ENCODE measurements at regions not wholly inside any gene's neighbourhood (a gene's known extent, or its start where the extent isn't known, plus 50 kb on each side); places are given as distances from the start of the nearest gene placed in this dataset.

DNA sequence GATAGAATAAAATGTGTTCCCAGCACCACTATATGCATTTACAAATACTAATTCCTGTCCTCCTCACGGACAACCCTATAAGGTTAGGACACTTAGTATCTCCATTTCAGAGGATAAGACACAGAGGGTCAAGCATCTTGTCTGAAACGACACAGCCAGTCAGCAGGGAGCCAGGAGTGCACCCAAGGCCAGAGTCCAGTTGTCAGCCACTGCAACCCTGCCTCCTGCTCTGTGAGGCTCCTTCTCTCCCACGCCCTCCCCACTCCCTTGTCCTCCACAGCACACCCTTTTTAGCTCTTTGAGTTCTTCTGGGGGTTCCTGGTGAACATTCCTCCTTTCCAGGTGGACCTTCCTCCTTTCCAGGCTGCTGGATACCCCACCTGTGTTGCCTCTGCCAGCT is 119.0 kb upstream of the TNR start:
- no peak for TF ChIP-seq NFYB (IDR thresholded peaks at IDR 0.05; ENCODE audit: insufficient read depth, low read depth, low read length)
- TF ChIP-seq, protein P1, sequence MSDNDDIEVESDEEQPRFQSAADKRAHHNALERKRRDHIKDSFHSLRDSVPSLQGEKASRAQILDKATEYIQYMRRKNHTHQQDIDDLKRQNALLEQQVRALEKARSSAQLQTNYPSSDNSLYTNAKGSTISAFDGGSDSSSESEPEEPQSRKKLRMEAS (IDR thresholded peaks at IDR 0.05; ENCODE audit: low read depth, low read length), result no peak
- no peak for TF ChIP-seq RAD21 (IDR thresholded peaks at IDR 0.05; ENCODE audit: insufficient read depth, low read depth, low read length)
- TF ChIP-seq, protein P2, sequence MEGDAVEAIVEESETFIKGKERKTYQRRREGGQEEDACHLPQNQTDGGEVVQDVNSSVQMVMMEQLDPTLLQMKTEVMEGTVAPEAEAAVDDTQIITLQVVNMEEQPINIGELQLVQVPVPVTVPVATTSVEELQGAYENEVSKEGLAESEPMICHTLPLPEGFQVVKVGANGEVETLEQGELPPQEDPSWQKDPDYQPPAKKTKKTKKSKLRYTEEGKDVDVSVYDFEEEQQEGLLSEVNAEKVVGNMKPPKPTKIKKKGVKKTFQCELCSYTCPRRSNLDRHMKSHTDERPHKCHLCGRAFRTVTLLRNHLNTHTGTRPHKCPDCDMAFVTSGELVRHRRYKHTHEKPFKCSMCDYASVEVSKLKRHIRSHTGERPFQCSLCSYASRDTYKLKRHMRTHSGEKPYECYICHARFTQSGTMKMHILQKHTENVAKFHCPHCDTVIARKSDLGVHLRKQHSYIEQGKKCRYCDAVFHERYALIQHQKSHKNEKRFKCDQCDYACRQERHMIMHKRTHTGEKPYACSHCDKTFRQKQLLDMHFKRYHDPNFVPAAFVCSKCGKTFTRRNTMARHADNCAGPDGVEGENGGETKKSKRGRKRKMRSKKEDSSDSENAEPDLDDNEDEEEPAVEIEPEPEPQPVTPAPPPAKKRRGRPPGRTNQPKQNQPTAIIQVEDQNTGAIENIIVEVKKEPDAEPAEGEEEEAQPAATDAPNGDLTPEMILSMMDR (IDR thresholded peaks at IDR 0.05 in 2 of 3, conservative IDR thresholded peaks at IDR 0.05 in 1 of 3; ENCODE audit: control insufficient read depth in 2 of 3, extremely low read depth in 1 of 3, insufficient read depth in 1 of 3, low read depth in 3 of 3, low read length in 3 of 3), result no peak
- TF ChIP-seq NR2C2 (IDR thresholded peaks at IDR 0.05; ENCODE audit: borderline replicate concordance, control insufficient read depth, insufficient read length, low read depth), result no peak
- TF ChIP-seq KDM1A (IDR thresholded peaks at IDR 0.05; ENCODE audit: borderline replicate concordance), result no peak
- no peak for TF ChIP-seq EP300 (IDR thresholded peaks at IDR 0.05; ENCODE audit: borderline replicate concordance in 1 of 2, control insufficient read depth in 1 of 2, low read depth in 2 of 2, low read length in 2 of 2)
- no peak for TF ChIP-seq EZH2 (IDR thresholded peaks at IDR 0.05; ENCODE audit: borderline replicate concordance, control insufficient read depth, low read depth, low read length)
- TF ChIP-seq ZSCAN29 (IDR thresholded peaks at IDR 0.05), result no peak
- TF ChIP-seq SP1 (IDR thresholded peaks at IDR 0.05; ENCODE audit: low read depth, low read length), result no peak
- no peak for TF ChIP-seq BRCA1 (IDR thresholded peaks at IDR 0.05; ENCODE audit: low read depth, low read length)
- TF ChIP-seq, protein P3, sequence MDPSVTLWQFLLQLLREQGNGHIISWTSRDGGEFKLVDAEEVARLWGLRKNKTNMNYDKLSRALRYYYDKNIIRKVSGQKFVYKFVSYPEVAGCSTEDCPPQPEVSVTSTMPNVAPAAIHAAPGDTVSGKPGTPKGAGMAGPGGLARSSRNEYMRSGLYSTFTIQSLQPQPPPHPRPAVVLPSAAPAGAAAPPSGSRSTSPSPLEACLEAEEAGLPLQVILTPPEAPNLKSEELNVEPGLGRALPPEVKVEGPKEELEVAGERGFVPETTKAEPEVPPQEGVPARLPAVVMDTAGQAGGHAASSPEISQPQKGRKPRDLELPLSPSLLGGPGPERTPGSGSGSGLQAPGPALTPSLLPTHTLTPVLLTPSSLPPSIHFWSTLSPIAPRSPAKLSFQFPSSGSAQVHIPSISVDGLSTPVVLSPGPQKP (IDR thresholded peaks at IDR 0.05; ENCODE audit: low read depth, low read length), result no peak
